Tibial nerve (tissue), 4 donors: ENCODE measurements at regions not wholly inside any gene's neighbourhood (a gene's known extent, or its start where the extent isn't known, plus 50 kb on each side); places are given as distances from the start of the nearest gene placed in this dataset.

Experiments used
- DNase-seq, 2 donors: peaks; one replicate each; pipeline ENCODE4 v3.0.0-alpha.2; 2019; ENCODE audit warnings: low spot score in 2 of 2
- H3K27ac ChIP-seq, 4 donors: fragments of 200-600 bp; sonication (generic) in 3 of 4; one replicate each; pipeline ENCODE4 v1.5.1; 2017 to 2019; ENCODE audit warnings: mild to moderate bottlenecking in 1 of 4
- H3K27me3 ChIP-seq, 2 donors: fragments of 200-600 bp; sonication (generic) in 1 of 2; one replicate each; pipeline versions ENCODE4 v1.5.1 to v1.6.0; 2017 to 2019
- H3K36me3 ChIP-seq, 3 donors: fragments of 200-600 bp; sonication (generic); one replicate each; pipeline ENCODE4 v1.5.1; 2018 to 2019
- H3K4me1 ChIP-seq, 4 donors: fragments of 200-600 bp; sonication (generic) in 3 of 4; one replicate each; pipeline ENCODE4 v1.5.1; 2017 to 2019
- H3K4me3 ChIP-seq, 4 donors: fragments of 200-600 bp; sonication (generic) in 3 of 4; one replicate each; pipeline ENCODE4 v1.5.1; 2017 to 2019; ENCODE audit warnings: mild to moderate bottlenecking in 1 of 4, moderate library complexity in 1 of 4
- H3K9me3 ChIP-seq, 4 donors: fragments of 200-600 bp; sonication (generic) in 3 of 4; one replicate each; pipeline ENCODE4 v1.5.1; 2017 to 2019
- EP300 ChIP-seq, 2 donors: sonication (generic); formaldehyde crosslinking; IDR thresholded peaks; one replicate each; pipeline ENCODE4 v1.6.1; 2017; ENCODE audit warnings: antibody characterized with exemption in 2 of 2, mild to moderate bottlenecking in 1 of 2
- POLR2A ChIP-seq, 2 donors: fragments of 450-650 bp; IDR thresholded peaks; one replicate each; pipeline ENCODE4 v1.6.1; 2017; ENCODE audit warnings: antibody characterized with exemption in 2 of 2, mild to moderate bottlenecking in 2 of 2, moderate library complexity in 2 of 2
- WGBS, 2 donors: methylation state at CpG; one replicate each; pipeline ENCODE4 v1.1.5; 2018; 5-methylcytosine and 5-hydroxymethylcytosine counted together
- TF ChIP-seq, protein P1 (sequence below), 5 experiments: fragments of 200-600 bp in 3 of 5; fragments of 450-650 bp in 2 of 5; sonication (generic) in 3 of 5; IDR thresholded peaks; one replicate each; pipeline ENCODE4 v1.5.1; 2016 to 2019; ENCODE audit warnings: antibody characterized with exemption in 5 of 5, mild to moderate bottlenecking in 3 of 5, moderate library complexity in 2 of 5

DNA sequence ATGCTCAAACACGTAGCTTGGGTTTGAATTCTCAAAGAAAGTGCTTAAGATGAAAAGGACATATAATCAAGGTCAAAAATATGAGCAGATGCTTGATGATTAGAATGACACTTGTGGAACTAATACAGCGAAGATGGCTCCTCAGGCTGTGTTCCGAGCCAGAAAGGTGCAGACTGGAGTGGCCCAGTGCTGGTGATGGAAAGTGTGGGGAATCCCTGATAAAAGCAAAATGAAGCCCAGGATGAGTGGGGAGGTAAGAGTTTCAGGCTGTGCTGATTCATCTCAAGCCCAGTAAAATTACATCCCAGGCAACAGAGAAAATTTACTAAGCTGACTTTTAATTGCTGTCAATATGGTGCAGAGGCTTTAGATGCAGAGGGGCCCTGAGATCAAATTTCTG lies 77.8 kb upstream of the IKZF1 start:
- TF ChIP-seq EP300 (IDR thresholded peaks at IDR 0.05): no peak
- TF ChIP-seq, protein P1, sequence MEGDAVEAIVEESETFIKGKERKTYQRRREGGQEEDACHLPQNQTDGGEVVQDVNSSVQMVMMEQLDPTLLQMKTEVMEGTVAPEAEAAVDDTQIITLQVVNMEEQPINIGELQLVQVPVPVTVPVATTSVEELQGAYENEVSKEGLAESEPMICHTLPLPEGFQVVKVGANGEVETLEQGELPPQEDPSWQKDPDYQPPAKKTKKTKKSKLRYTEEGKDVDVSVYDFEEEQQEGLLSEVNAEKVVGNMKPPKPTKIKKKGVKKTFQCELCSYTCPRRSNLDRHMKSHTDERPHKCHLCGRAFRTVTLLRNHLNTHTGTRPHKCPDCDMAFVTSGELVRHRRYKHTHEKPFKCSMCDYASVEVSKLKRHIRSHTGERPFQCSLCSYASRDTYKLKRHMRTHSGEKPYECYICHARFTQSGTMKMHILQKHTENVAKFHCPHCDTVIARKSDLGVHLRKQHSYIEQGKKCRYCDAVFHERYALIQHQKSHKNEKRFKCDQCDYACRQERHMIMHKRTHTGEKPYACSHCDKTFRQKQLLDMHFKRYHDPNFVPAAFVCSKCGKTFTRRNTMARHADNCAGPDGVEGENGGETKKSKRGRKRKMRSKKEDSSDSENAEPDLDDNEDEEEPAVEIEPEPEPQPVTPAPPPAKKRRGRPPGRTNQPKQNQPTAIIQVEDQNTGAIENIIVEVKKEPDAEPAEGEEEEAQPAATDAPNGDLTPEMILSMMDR (IDR thresholded peaks at IDR 0.05): no peak
- TF ChIP-seq POLR2A (IDR thresholded peaks at IDR 0.05): no peak
- Histone ChIP-seq H3K27ac (no peak overlapping the region), H3K36me3 (no peaks in the 10 kb centered on the region), H3K27me3 (no peaks in the 10 kb centered on the region), H3K4me1 (no peaks in the 10 kb centered on the region), H3K9me3 (peaks cover 0 to 33% (median 7%) of the 10 kb centered on the region in 4 donors), H3K4me3 (no peak overlapping the region)
- WGBS, 2 donors: 82 to 88% methylated on average over 3 of the region's 3 CpGs
- DNase-seq: no peak

DNA sequence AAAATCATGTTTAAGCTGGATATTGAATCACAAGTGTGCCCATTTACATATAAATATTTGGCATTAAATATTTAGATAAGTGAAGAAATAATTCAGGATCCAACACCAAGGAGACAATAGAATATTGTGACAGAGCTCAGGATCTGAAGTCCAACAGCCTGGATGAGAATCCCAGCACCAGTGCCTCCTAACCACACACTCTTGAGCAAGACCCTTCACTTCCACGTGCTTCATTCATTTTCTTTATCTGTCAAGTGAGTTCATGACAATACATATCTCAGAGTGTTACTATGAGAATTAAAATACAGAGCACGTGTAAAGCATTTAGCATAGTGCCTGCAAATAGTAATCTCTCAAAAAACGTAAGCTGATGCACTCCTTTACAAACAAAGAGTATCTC lies 78.4 kb upstream of the IKZF1 start:
- Histone ChIP-seq H3K27me3 (no peaks in the 10 kb centered on the region), H3K4me3 (no peak overlapping the region), H3K36me3 (no peaks in the 10 kb centered on the region), H3K9me3 (peaks cover 0 to 33% (median 7%) of the 10 kb centered on the region in 4 donors), H3K4me1 (no peaks in the 10 kb centered on the region), H3K27ac (no peak overlapping the region)
- 68 to 69% methylated on average over 3 of the region's 3 CpGs for WGBS, 2 donors
- TF ChIP-seq, protein P1 (IDR thresholded peaks at IDR 0.05): no peak
- TF ChIP-seq POLR2A (IDR thresholded peaks at IDR 0.05): no peak
- TF ChIP-seq EP300 (IDR thresholded peaks at IDR 0.05): no peak
- no peak for DNase-seq

GRCh38 chr7:50221433-50221832 lies 83.1 kb upstream of the IKZF1 start:
- H3K9me3 ChIP-seq: peaks cover 0 to 16% (median 3%) of the 10 kb centered on the region in 4 donors
- TF ChIP-seq EP300 (IDR thresholded peaks at IDR 0.05): no peak
- H3K4me3 ChIP-seq: no peak overlapping the region
- no peaks in the 10 kb centered on the region for H3K4me1 ChIP-seq
- no peaks in the 10 kb centered on the region for H3K27me3 ChIP-seq
- H3K27ac ChIP-seq: no peak overlapping the region
- no peaks in the 10 kb centered on the region for H3K36me3 ChIP-seq
- DNase-seq: no peak

DNA sequence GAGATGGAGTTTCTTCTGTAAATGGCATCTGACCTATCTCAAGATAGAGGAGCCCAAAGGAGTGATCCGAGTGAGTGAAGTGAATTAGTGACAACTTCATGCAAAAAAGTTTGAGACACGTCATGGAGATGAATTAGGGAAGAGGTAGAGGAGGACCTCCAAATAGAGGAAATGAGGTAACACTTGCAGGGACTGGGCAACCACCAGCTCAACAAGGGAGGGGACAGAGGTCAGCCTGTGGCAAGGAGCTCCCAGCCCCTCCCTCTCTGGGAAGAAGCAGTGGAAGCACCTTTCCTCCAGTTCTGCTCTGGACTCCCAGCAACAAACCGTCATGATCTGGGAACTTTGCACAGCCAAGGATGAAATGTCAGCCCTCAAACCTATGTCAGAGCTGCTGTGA lies 83.5 kb upstream of the IKZF1 start:
- H3K36me3 ChIP-seq: no peaks in the 10 kb centered on the region
- H3K4me3 ChIP-seq: no peak overlapping the region
- H3K27ac ChIP-seq: no peak overlapping the region
- peaks cover 0 to 16% (median 3%) of the 10 kb centered on the region in 4 donors for H3K9me3 ChIP-seq
- WGBS, 2 donors: 70 to 72% methylated on average over 3 of the region's 3 CpGs
- H3K27me3 ChIP-seq: no peaks in the 10 kb centered on the region
- DNase-seq: no peak
- H3K4me1 ChIP-seq: no peaks in the 10 kb centered on the region
- TF ChIP-seq, protein P1 (IDR thresholded peaks at IDR 0.05): no peak
- TF ChIP-seq EP300 (IDR thresholded peaks at IDR 0.05) (no peak), POLR2A (IDR thresholded peaks at IDR 0.05) (no peak)

- WGBS, 2 donors: 44 to 53% methylated on average over 2 of the region's 2 CpGs
- Histone ChIP-seq H3K27ac (no peak overlapping the region), H3K4me3 (no peak overlapping the region), H3K4me1 (no peaks in the 10 kb centered on the region), H3K27me3 (no peaks in the 10 kb centered on the region), H3K36me3 (no peaks in the 10 kb centered on the region), H3K9me3 (peaks cover 0 to 16% (median 3%) of the 10 kb centered on the region in 4 donors)
- no peak for DNase-seq
- TF ChIP-seq, protein P1 (IDR thresholded peaks at IDR 0.05): no peak
- TF ChIP-seq POLR2A (IDR thresholded peaks at IDR 0.05): no peak
- TF ChIP-seq EP300 (IDR thresholded peaks at IDR 0.05): no peak
Measured at GRCh38 chr7:50220273-50220672, 84.2 kb upstream of the IKZF1 start.

- H3K27ac ChIP-seq: no peak overlapping the region
- H3K36me3 ChIP-seq: no peaks in the 10 kb centered on the region
- peak in 1 of 2 donors; percentile 13 for TF ChIP-seq EP300 (IDR thresholded peaks at IDR 0.05)
- TF ChIP-seq, protein P1 (IDR thresholded peaks at IDR 0.05): no peak
- TF ChIP-seq POLR2A (IDR thresholded peaks at IDR 0.05): no peak
- H3K4me1 ChIP-seq: no peaks in the 10 kb centered on the region
- peaks cover 0 to 7% (median 3%) of the 10 kb centered on the region in 4 donors for H3K9me3 ChIP-seq
- H3K27me3 ChIP-seq: no peaks in the 10 kb centered on the region
- whole genome bisulfite sequencing, 2 donors: 65 to 69% methylated on average over 4 of the region's 4 CpGs
- no peak for DNase-seq
- H3K4me3 ChIP-seq: no peak overlapping the region
Measured at GRCh38 chr7:50217821-50218281, 86.7 kb upstream of the IKZF1 start.
